HepG2 (cell line): ENCODE measurements at regions not wholly inside any gene's neighbourhood (a gene's known extent, or its start where the extent isn't known, plus 50 kb on each side); places are given as distances from the start of the nearest gene placed in this dataset.

ENCODE experiments used
- ATAC-seq: fragments of 200-7000 bp; cut with Tn5 transposase; 3 replicates; pipeline ENCODE4 v1.9.1; 2020; ENCODE audit warnings: mild to moderate bottlenecking, moderate library complexity
- BruUV-seq: library from RNA; stranded (reverse); fragments of 400-500 nt; replicated peaks from 2 replicates; lab custom pipeline; 2021; lab: Mats Ljungman, UMichigan
- CTCF ChIA-PET: fragments of 300-600 bp; formaldehyde crosslinking; extraction: SDS; loops from one replicate; lab custom pipeline; 2021; ENCODE audit warnings: low total read pairs, inconsistent platforms, low intra/inter-chr PET ratio; lab: Yijun Ruan, JAX
- POLR2A ChIA-PET: fragments of 350-600 bp; sonication (Branson Sonifier 250); formaldehyde crosslinking; loops from one replicate; lab custom pipeline; 2020; ENCODE audit warnings: antibody characterized with exemption, inconsistent platforms; lab: Yijun Ruan, JAX
- DNase-seq: peaks from one replicate; pipeline ENCODE4 v3.0.0-alpha.2; 2015; ENCODE audit warnings: low spot score
- FAIRE-seq: peaks from 3 replicates; lab custom pipeline; 2011; peaks lifted over from hg19 to GRCh38; lab: Jason Lieb, UNC
- H2AFZ ChIP-seq: one replicate; pipeline ENCODE4 v1.6.1; 2011; ENCODE audit warnings: low read length, inconsistent platforms
- H3K27ac ChIP-seq: fragments of 300-600 bp; 3 replicates; pipeline ENCODE4 v1.8.0; 2011; ENCODE audit warnings: mixed run types, mild to moderate bottlenecking, mixed read lengths, low read length, inconsistent platforms; ENCODE audit not compliant: insufficient read depth; ENCODE audit errors: extremely low read length
- H3K27me3 ChIP-seq, 2 experiments: fragments of 200-600 bp in 1 of 2; 2 replicates in 1 of 2; 3 replicates in 1 of 2; pipeline versions ENCODE4 v1.6.0 to v1.8.0; 2011; ENCODE audit warnings: low read length in 2 of 2, mild to moderate bottlenecking in 2 of 2, moderate library complexity in 2 of 2, inconsistent platforms in 1 of 2; ENCODE audit not compliant: insufficient read depth in 2 of 2, control insufficient read depth in 1 of 2
- H3K36me3 ChIP-seq, 2 experiments: fragments of 200-600 bp in 1 of 2; replicated peaks in 1 of 2; 2 replicates in 1 of 2; 3 replicates in 1 of 2; pipeline versions ENCODE4 v1.5.1 to v1.8.0; 2011; ENCODE audit warnings: low read length in 2 of 2, inconsistent platforms in 1 of 2; ENCODE audit not compliant: insufficient read depth in 2 of 2, control insufficient read depth in 1 of 2
- H3K4me1 ChIP-seq: 2 replicates; pipeline ENCODE4 v1.5.1; 2012; ENCODE audit warnings: low read length, inconsistent platforms; ENCODE audit not compliant: insufficient read depth
- H3K4me2 ChIP-seq: 2 replicates; pipeline ENCODE4 v1.6.0; 2011; ENCODE audit warnings: low read depth, low read length, inconsistent platforms
- H3K4me3 ChIP-seq, 3 experiments: fragments of 200-600 bp in 1 of 3; sonication (generic), shearing (Covaris generic) in 1 of 3; replicated peaks in 1 of 3; 2 replicates each; pipeline ENCODE4 v1.5.1; 2011 to 2016; ENCODE audit warnings: low read length in 3 of 3, inconsistent platforms in 2 of 3, low read depth in 2 of 3, mild to moderate bottlenecking in 2 of 3, control low read depth in 1 of 3, mixed read lengths in 1 of 3; ENCODE audit not compliant: insufficient read depth in 1 of 3
- H3K79me2 ChIP-seq: one replicate; pipeline ENCODE4 v1.6.1; 2011; ENCODE audit warnings: low read length, inconsistent platforms; ENCODE audit not compliant: insufficient read depth
- H3K9ac ChIP-seq: 2 replicates; pipeline ENCODE4 v1.6.0; 2011; ENCODE audit warnings: mild to moderate bottlenecking, low read depth, low read length, inconsistent platforms; ENCODE audit not compliant: insufficient read depth
- H3K9me3 ChIP-seq: 2 replicates; pipeline ENCODE4 v1.5.1; 2012; ENCODE audit warnings: mild to moderate bottlenecking, low read length
- H4K20me1 ChIP-seq: 2 replicates; pipeline ENCODE4 v1.6.0; 2011; ENCODE audit warnings: inconsistent platforms, mild to moderate bottlenecking, low read length, moderate library complexity; ENCODE audit not compliant: insufficient read depth
- CERS6 ChIP-seq: sonication (generic); formaldehyde crosslinking; IDR thresholded peaks from 2 replicates; pipeline ENCODE4 v1.5.0; 2020; ENCODE audit warnings: missing genetic modification reagents
- CHD2 ChIP-seq: IDR thresholded peaks from 2 replicates; pipeline ENCODE4 v1.6.1; 2011; ENCODE audit warnings: low read depth, low read length, improper control_type of control experiment
- DR1 ChIP-seq: sonication (generic); formaldehyde crosslinking; IDR thresholded peaks from 2 replicates; pipeline ENCODE4 v1.8.0; 2021; ENCODE audit warnings: mild to moderate bottlenecking, missing genetic modification reagents, inconsistent platforms
- DRAP1 ChIP-seq: IDR thresholded peaks from 2 replicates; pipeline ENCODE4 v1.6.1; 2016; ENCODE audit warnings: missing genetic modification reagents, missing compliant biosample characterization
- ISL2 ChIP-seq: sonication (generic); formaldehyde crosslinking; IDR thresholded peaks from 2 replicates; pipeline ENCODE4 v1.5.0; 2020; ENCODE audit warnings: missing genetic modification reagents
- JARID2 ChIP-seq: sonication (generic); formaldehyde crosslinking; IDR thresholded peaks from 2 replicates; pipeline ENCODE4 v1.8.1; 2023; ENCODE audit warnings: missing genetic modification reagents, inconsistent platforms; ENCODE audit not compliant: insufficient replicate concordance
- RFX3 ChIP-seq: IDR thresholded peaks from 2 replicates; pipeline ENCODE4 v1.6.1; 2016; ENCODE audit warnings: missing biosample characterization, missing genetic modification reagents
- ZKSCAN5 ChIP-seq: sonication (generic); formaldehyde crosslinking; IDR thresholded peaks from 2 replicates; pipeline ENCODE4 v1.5.1; 2020; ENCODE audit warnings: mild to moderate bottlenecking, missing genetic modification reagents
- ZNF460 ChIP-seq: sonication (generic); formaldehyde crosslinking; IDR thresholded peaks from 2 replicates; pipeline ENCODE4 v1.5.1; 2020; ENCODE audit warnings: missing genetic modification reagents, mild to moderate bottlenecking, borderline replicate concordance
- ZNF512B ChIP-seq: sonication (generic); formaldehyde crosslinking; IDR thresholded peaks from 2 replicates; pipeline ENCODE4 v1.5.1; 2020; ENCODE audit warnings: missing genetic modification reagents, mild to moderate bottlenecking, borderline replicate concordance
- ZNF616 ChIP-seq: sonication (generic); formaldehyde crosslinking; IDR thresholded peaks from 2 replicates; pipeline ENCODE4 v1.5.0; 2020; ENCODE audit warnings: low read depth, mild to moderate bottlenecking, missing genetic modification reagents
- ZNF672 ChIP-seq: sonication (generic); formaldehyde crosslinking; IDR thresholded peaks from 2 replicates; pipeline ENCODE4 v1.8.1; 2022; ENCODE audit warnings: missing genetic modification reagents
- ZSCAN9 ChIP-seq: IDR thresholded peaks from 2 replicates; pipeline ENCODE4 v1.6.1; 2016; ENCODE audit warnings: borderline replicate concordance
- WGBS: methylation state at CpG from one replicate; pipeline ENCODE4 v1.1.6; 2017; ENCODE audit warnings: low lambda C conversion rate; 5-methylcytosine and 5-hydroxymethylcytosine counted together
- in situ Hi-C: cut with HindIII; loops from 2 replicates; pipeline ENCODE4 v1.10.0; 2017; ENCODE audit warnings: low pct_unique_long_range_greater_than_20kb; ENCODE audit not compliant: extremely low pct_ligation_motif_present
- intact Hi-C: fragments of 100-400 bp; cut with micrococcal nuclease; formaldehyde crosslinking; loops from one replicate; pipeline ENCODE4 v1.10.0; 2022; ENCODE audit not compliant: unreplicated experiment

GRCh38 chr4:55762819-55763218, 56.8 kb upstream of the EXOC1L start:
- DNase-seq, result no peak
- Histone ChIP-seq H3K36me3 (no peaks in the 10 kb centered on the region), H3K9me3 (no peaks in the 10 kb centered on the region), H4K20me1 (no peaks in the 10 kb centered on the region), H3K4me3 (no peak overlapping the region), H3K27ac (no peak overlapping the region), H3K27me3 (no peaks in the 10 kb centered on the region), H3K4me1 (no peaks in the 10 kb centered on the region), H3K9ac (no peak overlapping the region), H3K4me2 (no peak overlapping the region), H3K79me2 (no peaks in the 10 kb centered on the region), H2AFZ (no peak overlapping the region)
- BruUV-seq, result no TSS peak
- no peak for ATAC-seq
- ChIA-PET CTCF (no interaction called here), POLR2A (no interaction called here)
- no peak for TF ChIP-seq ZNF672 (CRISPR knock-in tag)
- TF ChIP-seq CERS6 (CRISPR knock-in tag), result no peak
- TF ChIP-seq JARID2 (CRISPR knock-in tag), result no peak
- TF ChIP-seq DRAP1, result no peak
- TF ChIP-seq ZKSCAN5 (CRISPR knock-in tag), result no peak
- TF ChIP-seq DR1 (CRISPR knock-in tag), result no peak
- no peak for TF ChIP-seq ZNF460 (CRISPR knock-in tag)
- TF ChIP-seq ZNF616, result no peak
- no peak for FAIRE-seq
- intact Hi-C loops, result no loop called here
- 16% methylated on average over 3 of the region's 3 CpGs for WGBS
- in situ Hi-C loops, result no loop called here

- Histone ChIP-seq H3K4me1 (no peaks in the 10 kb centered on the region), H3K79me2 (no peaks in the 10 kb centered on the region), H3K27ac (no peak overlapping the region), H3K27me3 (no peaks in the 10 kb centered on the region), H3K9ac (no peak overlapping the region), H3K4me2 (no peak overlapping the region), H2AFZ (no peak overlapping the region), H3K36me3 (no peaks in the 10 kb centered on the region), H4K20me1 (no peaks in the 10 kb centered on the region), H3K9me3 (no peaks in the 10 kb centered on the region), H3K4me3 (no peak overlapping the region)
- CTCF ChIA-PET, result no interaction called here
- ATAC-seq (no peak), FAIRE-seq (no peak), DNase-seq (no peak)
- intact Hi-C loops, result no loop called here
- in situ Hi-C loops, result no loop called here
- WGBS, result 23% methylated on average over 2 of the region's 2 CpGs
- BruUV-seq, result no TSS peak
- POLR2A ChIA-PET, result no interaction called here
- TF ChIP-seq CHD2 (no peak), ZNF512B (CRISPR knock-in tag) (no peak), ISL2 (CRISPR knock-in tag) (no peak), ZSCAN9 (no peak), RFX3 (CRISPR knock-in tag) (no peak)
These were observed 55.6 kb upstream of the EXOC1L start for GRCh38 chr4:55763996-55764395.
